RWPE2 (cell line): ENCODE measurements at regions not wholly inside any gene's neighbourhood (a gene's known extent, or its start where the extent isn't known, plus 50 kb on each side); places are given as distances from the start of the nearest gene placed in this dataset.

Source experiments
- ATAC-seq: fragments of 200-7000 bp; cut with Tn5 transposase; 3 replicates; pipeline ENCODE4 v1.9.1; 2021; ENCODE audit warnings: low read depth
- DNase-seq: peaks from one replicate; pipeline ENCODE4 v3.0.0-alpha.2; 2020; ENCODE audit warnings: low spot score
- H3K27ac ChIP-seq: fragments of 450-650 bp; 2 replicates; pipeline ENCODE4 v1.5.1; 2017; ENCODE audit warnings: mild to moderate bottlenecking; ENCODE audit not compliant: poor library complexity, severe bottlenecking
- H3K27me3 ChIP-seq: fragments of 250-450 bp; sonication (Bioruptor Pico); 2 replicates; pipeline ENCODE4 v1.5.1; 2021; ENCODE audit warnings: mild to moderate bottlenecking, moderate library complexity; ENCODE audit not compliant: insufficient read depth, poor library complexity, severe bottlenecking
- H3K36me3 ChIP-seq: fragments of 250-450 bp; sonication (Bioruptor Pico); 2 replicates; pipeline ENCODE4 v1.5.1; 2020; ENCODE audit warnings: low read depth, mild to moderate bottlenecking, moderate library complexity
- H3K4me1 ChIP-seq: fragments of 250-450 bp; sonication (Bioruptor Pico); 2 replicates; pipeline ENCODE4 v1.5.1; 2021; ENCODE audit warnings: mild to moderate bottlenecking, moderate library complexity; ENCODE audit not compliant: insufficient read depth, poor library complexity, severe bottlenecking
- H3K4me3 ChIP-seq: fragments of 250-450 bp; sonication (Bioruptor Pico); 2 replicates; pipeline ENCODE4 v1.5.1; 2021; ENCODE audit warnings: mild to moderate bottlenecking, moderate library complexity; ENCODE audit not compliant: severe bottlenecking
- H3K9me3 ChIP-seq: fragments of 250-450 bp; sonication (Bioruptor Pico); 2 replicates; pipeline ENCODE4 v1.5.1; 2021; ENCODE audit warnings: mild to moderate bottlenecking, moderate library complexity; ENCODE audit not compliant: severe bottlenecking
- CTCF ChIP-seq: fragments of 450-650 bp; IDR thresholded peaks from one replicate; pipeline ENCODE4 v1.5.1; 2017; ENCODE audit warnings: mild to moderate bottlenecking, moderate library complexity; ENCODE audit not compliant: poor library complexity, severe bottlenecking

- no peak for ATAC-seq
- TF ChIP-seq CTCF: no peak
- Histone ChIP-seq H3K27ac (no peak overlapping the region), H3K4me1 (no peaks in the 10 kb centered on the region), H3K36me3 (no peaks in the 10 kb centered on the region), H3K4me3 (no peak overlapping the region), H3K27me3 (no peaks in the 10 kb centered on the region), H3K9me3 (no peaks in the 10 kb centered on the region)
- DNase-seq: no peak
Observed at GRCh38 chr1:22196041-22196440, 53.1 kb upstream of the WNT4 start.

- no peak overlapping the region for H3K4me3 ChIP-seq
- no peaks in the 10 kb centered on the region for H3K9me3 ChIP-seq
- no peak overlapping the region for H3K27ac ChIP-seq
- H3K27me3 ChIP-seq: no peaks in the 10 kb centered on the region
- no peak for TF ChIP-seq CTCF
- H3K4me1 ChIP-seq: no peaks in the 10 kb centered on the region
- H3K36me3 ChIP-seq: no peaks in the 10 kb centered on the region
- DNase-seq (no peak), ATAC-seq (no peak)
Observed at GRCh38 chr1:22196641-22197040, 53.7 kb upstream of the WNT4 start.

- no peaks in the 10 kb centered on the region for H3K9me3 ChIP-seq
- no peaks in the 10 kb centered on the region for H3K36me3 ChIP-seq
- no peak overlapping the region for H3K27ac ChIP-seq
- ATAC-seq (no peak), DNase-seq (no peak)
- no peak for TF ChIP-seq CTCF
- no peaks in the 10 kb centered on the region for H3K27me3 ChIP-seq
- no peak overlapping the region for H3K4me3 ChIP-seq
- H3K4me1 ChIP-seq: no peaks in the 10 kb centered on the region
Observed at GRCh38 chr1:22197644-22198043, 54.7 kb upstream of the WNT4 start.

- Histone ChIP-seq H3K36me3 (no peaks in the 10 kb centered on the region), H3K27ac (no peak overlapping the region), H3K4me1 (no peaks in the 10 kb centered on the region), H3K27me3 (no peaks in the 10 kb centered on the region), H3K4me3 (no peak overlapping the region), H3K9me3 (no peaks in the 10 kb centered on the region)
- DNase-seq (no peak), ATAC-seq (no peak)
- no peak for TF ChIP-seq CTCF
Observed at GRCh38 chr1:22201023-22201422, 58.1 kb upstream of the WNT4 start.

GRCh38 chr1:22203335-22203734 lies 60.4 kb upstream of the WNT4 start:
- Histone ChIP-seq H3K9me3 (no peaks in the 10 kb centered on the region), H3K36me3 (no peaks in the 10 kb centered on the region), H3K27ac (no peak overlapping the region), H3K4me3 (no peak overlapping the region), H3K27me3 (peaks cover 8% of the 10 kb centered on the region), H3K4me1 (no peaks in the 10 kb centered on the region)
- no peak for ATAC-seq
- DNase-seq: no peak
- TF ChIP-seq CTCF: no peak
